C4-2B (cell line): ENCODE measurements at regions not wholly inside any gene's neighbourhood (a gene's known extent, or its start where the extent isn't known, plus 50 kb on each side); places are given as distances from the start of the nearest gene placed in this dataset.

Experiments
- ZFX ChIP-seq: fragments of 450-650 bp; IDR thresholded peaks from 2 replicates; pipeline ENCODE4 v1.6.1; 2017
- TF ChIP-seq, protein P1 (sequence below): fragments of 450-650 bp; conservative IDR thresholded peaks from 2 replicates; pipeline ENCODE4 v1.5.1; 2017; ENCODE audit warnings: mild to moderate bottlenecking

DNA sequence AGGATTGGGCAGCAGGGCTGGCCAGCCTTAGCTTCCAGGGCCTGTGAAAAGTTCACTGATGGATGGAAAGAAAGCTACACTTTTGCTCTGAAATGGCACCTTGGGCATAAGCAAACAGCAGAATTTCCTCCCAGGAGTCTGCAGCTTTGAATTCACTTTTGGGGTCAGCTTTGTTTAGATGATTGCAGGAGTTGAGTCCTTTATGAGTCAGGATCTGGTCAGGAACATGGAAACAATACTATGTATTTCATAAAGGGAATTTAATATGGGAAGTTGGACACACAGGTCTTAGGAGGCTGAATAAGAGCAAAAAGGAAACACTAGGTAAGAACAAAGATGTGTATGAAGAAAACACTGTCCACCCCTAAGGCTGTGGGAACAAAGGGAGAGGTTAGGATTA, 345.3 kb downstream of the TSN start:
- TF ChIP-seq, protein P1, sequence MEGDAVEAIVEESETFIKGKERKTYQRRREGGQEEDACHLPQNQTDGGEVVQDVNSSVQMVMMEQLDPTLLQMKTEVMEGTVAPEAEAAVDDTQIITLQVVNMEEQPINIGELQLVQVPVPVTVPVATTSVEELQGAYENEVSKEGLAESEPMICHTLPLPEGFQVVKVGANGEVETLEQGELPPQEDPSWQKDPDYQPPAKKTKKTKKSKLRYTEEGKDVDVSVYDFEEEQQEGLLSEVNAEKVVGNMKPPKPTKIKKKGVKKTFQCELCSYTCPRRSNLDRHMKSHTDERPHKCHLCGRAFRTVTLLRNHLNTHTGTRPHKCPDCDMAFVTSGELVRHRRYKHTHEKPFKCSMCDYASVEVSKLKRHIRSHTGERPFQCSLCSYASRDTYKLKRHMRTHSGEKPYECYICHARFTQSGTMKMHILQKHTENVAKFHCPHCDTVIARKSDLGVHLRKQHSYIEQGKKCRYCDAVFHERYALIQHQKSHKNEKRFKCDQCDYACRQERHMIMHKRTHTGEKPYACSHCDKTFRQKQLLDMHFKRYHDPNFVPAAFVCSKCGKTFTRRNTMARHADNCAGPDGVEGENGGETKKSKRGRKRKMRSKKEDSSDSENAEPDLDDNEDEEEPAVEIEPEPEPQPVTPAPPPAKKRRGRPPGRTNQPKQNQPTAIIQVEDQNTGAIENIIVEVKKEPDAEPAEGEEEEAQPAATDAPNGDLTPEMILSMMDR = no peak
- no peak for TF ChIP-seq ZFX
